HL-60 (cell line): ENCODE measurements at regions not wholly inside any gene's neighbourhood (a gene's known extent, or its start where the extent isn't known, plus 50 kb on each side); places are given as distances from the start of the nearest gene placed in this dataset.

ENCODE experiments used
- DNase-seq, 2 experiments: peaks; one replicate each; pipeline ENCODE4 v3.0.0-alpha.2; 2010 to 2020; ENCODE audit warnings: low read depth in 1 of 2, low spot score in 1 of 2
- H3K27ac ChIP-seq: fragments of 250-450 bp; sonication (Bioruptor Pico); replicated peaks from 2 replicates; pipeline ENCODE4 v1.5.1; 2020; ENCODE audit warnings: mild to moderate bottlenecking, moderate library complexity
- H3K27me3 ChIP-seq: fragments of 250-450 bp; sonication (Bioruptor Pico); 2 replicates; pipeline ENCODE4 v1.5.1; 2021; ENCODE audit warnings: mild to moderate bottlenecking, moderate library complexity; ENCODE audit not compliant: insufficient read depth, poor library complexity, severe bottlenecking
- H3K4me3 ChIP-seq: replicated peaks from 2 replicates; pipeline ENCODE4 v1.5.1; 2011; ENCODE audit warnings: mild to moderate bottlenecking, control low read depth, low read length; ENCODE audit not compliant: insufficient read depth
- CTCF ChIP-seq: IDR thresholded peaks from one replicate; pipeline ENCODE4 v1.5.1; 2011; ENCODE audit warnings: low read length, control low read depth, inconsistent platforms; ENCODE audit not compliant: insufficient read depth
- GABPA ChIP-seq: IDR thresholded peaks from 2 replicates; pipeline ENCODE4 v1.6.1; 2012; ENCODE audit warnings: low read depth
- POLR2AphosphoS5 ChIP-seq: IDR thresholded peaks from 2 replicates; pipeline ENCODE4 v1.6.1; 2012; ENCODE audit warnings: low read depth
- REST ChIP-seq: IDR thresholded peaks from 2 replicates; pipeline ENCODE4 v1.6.1; 2012; ENCODE audit warnings: low read depth; ENCODE audit not compliant: insufficient replicate concordance
- SPI1 ChIP-seq: IDR thresholded peaks from 2 replicates; pipeline ENCODE4 v1.6.1; 2012; ENCODE audit warnings: low read depth, mild to moderate bottlenecking, borderline replicate concordance

DNA sequence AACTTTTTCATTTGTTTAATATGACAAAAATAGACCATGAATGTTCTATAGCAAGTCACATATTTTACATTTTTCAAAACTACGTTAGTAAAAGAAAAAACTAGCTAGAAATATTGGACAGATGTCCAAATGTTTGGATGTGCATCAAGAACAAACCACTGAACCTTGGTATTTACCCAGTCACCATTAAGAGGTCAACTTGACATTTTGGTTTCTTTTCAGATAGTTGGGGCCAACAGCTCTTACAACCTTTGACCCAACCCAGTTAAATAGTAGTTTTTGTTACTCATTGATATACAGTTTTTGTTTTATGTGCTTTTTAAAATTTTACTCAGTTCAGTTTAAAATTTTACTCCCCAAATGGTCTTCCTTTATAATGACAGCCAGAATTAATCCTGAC lies 238.7 kb upstream of the TET2 start:
- no peak overlapping the region for H3K27ac ChIP-seq
- H3K4me3 ChIP-seq, result no peak overlapping the region
- no peaks in the 10 kb centered on the region for H3K27me3 ChIP-seq
- TF ChIP-seq SPI1 (no peak), REST (no peak), GABPA (no peak), POLR2AphosphoS5 (no peak), CTCF (no peak)
- no peak for DNase-seq

GRCh38 chr4:104909376-104909775 lies 237.3 kb upstream of the TET2 start:
- no peak for DNase-seq
- Histone ChIP-seq H3K27me3 (no peaks in the 10 kb centered on the region), H3K4me3 (no peak overlapping the region), H3K27ac (no peak overlapping the region)
- TF ChIP-seq REST, result no peak
- no peak for TF ChIP-seq CTCF
- no peak for TF ChIP-seq SPI1
- TF ChIP-seq POLR2AphosphoS5, result no peak
- no peak for TF ChIP-seq GABPA

DNA sequence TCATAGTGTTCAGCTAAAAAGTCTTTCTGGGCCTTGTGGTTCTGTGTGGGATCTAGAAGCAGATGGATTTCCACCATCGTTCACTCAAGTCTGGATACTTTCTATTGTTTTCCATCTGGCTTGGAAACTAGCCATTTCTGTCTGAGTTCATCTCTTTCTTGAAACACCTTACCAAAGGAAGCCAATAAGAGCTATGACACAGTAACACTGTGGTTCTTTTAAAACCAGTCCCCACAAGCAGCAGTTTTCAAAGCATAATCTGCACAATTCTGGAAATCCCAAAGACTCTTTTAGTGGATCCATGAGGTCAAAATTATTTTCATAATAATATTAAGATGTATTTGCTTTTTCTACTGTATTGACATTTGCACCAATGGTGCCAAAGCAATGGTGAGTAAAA lies 234.2 kb upstream of the TET2 start:
- Histone ChIP-seq H3K4me3 (no peak overlapping the region), H3K27ac (no peak overlapping the region), H3K27me3 (no peaks in the 10 kb centered on the region)
- DNase-seq, result no peak
- no peak for TF ChIP-seq POLR2AphosphoS5
- TF ChIP-seq REST, result no peak

DNA sequence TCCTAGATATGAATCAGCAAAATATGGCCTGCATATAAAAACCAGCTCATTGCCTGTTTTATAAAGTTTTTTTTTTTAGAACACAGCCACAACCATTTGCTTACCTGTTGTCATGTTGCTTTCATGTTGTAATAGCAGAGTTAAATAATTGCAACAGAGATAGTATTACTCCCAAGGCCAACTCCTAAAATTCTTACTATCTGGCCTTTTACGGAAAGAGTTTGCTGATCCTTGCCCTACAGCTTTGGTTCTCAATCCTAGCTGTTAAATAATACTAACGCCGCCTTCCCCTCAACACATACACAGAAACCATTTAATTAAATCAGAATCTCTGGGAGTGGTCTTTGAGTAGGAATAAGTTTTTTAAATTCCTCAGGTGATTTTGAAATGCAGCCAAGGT lies 231.3 kb upstream of the TET2 start:
- no peaks in the 10 kb centered on the region for H3K27me3 ChIP-seq
- no peak for DNase-seq
- H3K4me3 ChIP-seq, result no peak overlapping the region
- H3K27ac ChIP-seq, result no peak overlapping the region
- TF ChIP-seq CTCF (no peak), POLR2AphosphoS5 (no peak), SPI1 (no peak)
